K562 (cell line): ENCODE measurements at regions not wholly inside any gene's neighbourhood (a gene's known extent, or its start where the extent isn't known, plus 50 kb on each side); places are given as distances from the start of the nearest gene placed in this dataset.

Source experiments
- ATAC-seq: fragments of 200-7000 bp; cut with Tn5 transposase; 3 replicates; pipeline ENCODE4 v1.9.1; 2020; ENCODE audit warnings: moderate library complexity
- BruUV-seq: library from RNA; stranded (reverse); fragments of 400-500 nt; replicated peaks from 2 replicates; lab custom pipeline; 2021; lab: Mats Ljungman, UMichigan
- CTCF ChIA-PET: fragments of 300-600 bp; formaldehyde crosslinking; extraction: SDS; loops from one replicate; lab custom pipeline; 2021; ENCODE audit warnings: low intra/inter-chr PET ratio; lab: Yijun Ruan, JAX
- POLR2A ChIA-PET: fragments of 300-600, 350-650 bp; sonication (Branson Sonifier 250); formaldehyde crosslinking; extraction: SDS; loops from one replicate; lab custom pipeline; 2021; ENCODE audit warnings: antibody characterized with exemption, inconsistent platforms; lab: Yijun Ruan, JAX
- DNase-seq, 4 experiments: peaks; one replicate each; pipeline versions ENCODE4 v3.0.0 to v3.0.0-alpha.2; 2011 to 2018; ENCODE audit warnings: low spot score in 3 of 4, mixed read lengths in 3 of 4; ENCODE audit errors: extremely low read depth in 1 of 4
- FAIRE-seq: peaks from 2 replicates; lab custom pipeline; 2011; peaks lifted over from hg19 to GRCh38; lab: Jason Lieb, UNC
- H2AFZ ChIP-seq: 2 replicates; pipeline ENCODE4 v1.6.0; 2011; ENCODE audit warnings: low read depth, low read length, control low read depth, inconsistent platforms
- H3K27ac ChIP-seq: fragments of 200-600 bp; 3 replicates; pipeline ENCODE4 v1.8.0; 2011; ENCODE audit warnings: low read depth, mild to moderate bottlenecking, control low read depth, inconsistent platforms, low read length, moderate library complexity, mixed read lengths; ENCODE audit errors: extremely low read depth
- H3K27me3 ChIP-seq, 2 experiments: fragments of 300-600 bp in 1 of 2; 2 replicates in 1 of 2; 3 replicates in 1 of 2; pipeline versions ENCODE4 v1.6.0 to v1.8.0; 2011; ENCODE audit warnings: inconsistent platforms in 2 of 2, low read length in 2 of 2, mild to moderate bottlenecking in 1 of 2, mixed read lengths in 1 of 2, moderate library complexity in 1 of 2; ENCODE audit not compliant: control insufficient read depth in 2 of 2, insufficient read depth in 2 of 2
- H3K36me3 ChIP-seq: fragments of 300-600 bp; 3 replicates; pipeline ENCODE4 v1.8.0; 2011; ENCODE audit warnings: mild to moderate bottlenecking, low read length, inconsistent platforms; ENCODE audit not compliant: control insufficient read depth, insufficient read depth
- H3K4me1 ChIP-seq, 2 experiments: fragments of 200-600 bp in 1 of 2; replicated peaks in 1 of 2; 2 replicates in 1 of 2; 3 replicates in 1 of 2; pipeline versions ENCODE4 v1.5.1 to v1.8.0; 2011; ENCODE audit warnings: inconsistent platforms in 2 of 2, low read length in 2 of 2, mild to moderate bottlenecking in 1 of 2, mixed read lengths in 1 of 2, moderate library complexity in 1 of 2; ENCODE audit not compliant: control insufficient read depth in 2 of 2, insufficient read depth in 2 of 2
- H3K4me2 ChIP-seq: 2 replicates; pipeline ENCODE4 v1.6.1; 2011; ENCODE audit warnings: low read length, control low read depth, inconsistent platforms, mixed read lengths; ENCODE audit not compliant: insufficient read depth
- H3K4me3 ChIP-seq: fragments of 200-600 bp; sonication (generic), shearing (Covaris generic); 2 replicates; pipeline ENCODE4 v1.5.1; 2016; ENCODE audit warnings: control low read depth, inconsistent platforms
- H3K79me2 ChIP-seq: fragments of 200-600 bp; 3 replicates; pipeline ENCODE4 v1.8.0; 2011; ENCODE audit warnings: low read length, inconsistent platforms; ENCODE audit not compliant: control insufficient read depth, insufficient read depth
- H3K9ac ChIP-seq, 2 experiments: 2 replicates each; pipeline versions ENCODE4 v1.6.0 to v1.6.1; 2011; ENCODE audit warnings: low read depth in 2 of 2, low read length in 2 of 2, control low read depth in 1 of 2, inconsistent platforms in 1 of 2, mild to moderate bottlenecking in 1 of 2, mixed read lengths in 1 of 2; ENCODE audit not compliant: insufficient read depth in 1 of 2
- H3K9me1 ChIP-seq: one replicate; pipeline ENCODE4 v1.6.0; 2011; ENCODE audit warnings: inconsistent platforms, mild to moderate bottlenecking, low read length, moderate library complexity; ENCODE audit not compliant: control insufficient read depth, insufficient read depth
- H3K9me3 ChIP-seq: replicated peaks from 2 replicates; pipeline ENCODE4 v1.5.1; 2011; ENCODE audit warnings: low read depth, low read length, inconsistent platforms; ENCODE audit not compliant: control insufficient read depth, insufficient read depth
- H4K20me1 ChIP-seq: replicated peaks from 2 replicates; pipeline ENCODE4 v1.6.1; 2011; ENCODE audit warnings: low read length, inconsistent platforms, mixed read lengths; ENCODE audit not compliant: control insufficient read depth, insufficient read depth
- ARID1B ChIP-seq: fragments of 450-650 bp; IDR thresholded peaks from 2 replicates; pipeline ENCODE4 v1.6.1; 2016; ENCODE audit warnings: antibody characterized with exemption, mild to moderate bottlenecking, inconsistent platforms
- CBFA2T2 ChIP-seq: fragments of 450-650 bp; conservative IDR thresholded peaks from 2 replicates; pipeline ENCODE4 v1.6.1; 2017; ENCODE audit warnings: mild to moderate bottlenecking
- CBFA2T3 ChIP-seq: fragments of 450-650 bp; IDR thresholded peaks from 2 replicates; pipeline ENCODE4 v1.6.1; 2017
- MIER1 ChIP-seq: fragments of 450-650 bp; IDR thresholded peaks from 2 replicates; pipeline ENCODE4 v1.6.1; 2016; ENCODE audit warnings: antibody characterized with exemption, mild to moderate bottlenecking, low read depth
- PCBP2 ChIP-seq: fragments of 200-400 bp; formaldehyde crosslinking; IDR thresholded peaks from 2 replicates; pipeline ENCODE4 v1.6.1; 2018; ENCODE audit warnings: low read length, low read depth, mild to moderate bottlenecking, moderate library complexity; ENCODE audit not compliant: poor library complexity, severe bottlenecking
- PTRF ChIP-seq: fragments of 450-650 bp; IDR thresholded peaks from 2 replicates; pipeline ENCODE4 v1.6.1; 2016; ENCODE audit warnings: mild to moderate bottlenecking, missing genetic modification characterization, missing compliant biosample characterization
- PURB ChIP-seq: sonication (generic); formaldehyde crosslinking; IDR thresholded peaks from 2 replicates; pipeline ENCODE4 v1.9.0; 2021; ENCODE audit warnings: low read depth, mild to moderate bottlenecking, missing genetic modification reagents
- SPI1 ChIP-seq: IDR thresholded peaks from 2 replicates; pipeline ENCODE4 v1.6.1; 2011; ENCODE audit warnings: low read depth, low read length, control low read depth, borderline replicate concordance
- ZNF717 ChIP-seq: fragments of 250-450 bp; sonication (Bioruptor Pico); IDR thresholded peaks from 2 replicates; pipeline ENCODE4 v1.5.0; 2021
- ZSCAN29 ChIP-seq: fragments of 450-650 bp; IDR thresholded peaks from 2 replicates; pipeline ENCODE4 v1.6.1; 2017
- WGBS: fragments of 100-300 bp; shearing (Covaris generic); methylation state at CpG from one replicate; pipeline ENCODE4 v1.1.6; 2016; ENCODE audit warnings: low coverage, mixed read lengths; ENCODE audit not compliant: insufficient coverage; ENCODE audit errors: missing lambda C conversion rate; 5-methylcytosine and 5-hydroxymethylcytosine counted together
- in situ Hi-C: fragments of 300-500 bp; cut with MboI; formaldehyde crosslinking; loops from 4 replicates; pipeline ENCODE4 v1.15.0; 2018; ENCODE audit warnings: inconsistent platforms, mixed read lengths
- intact Hi-C: fragments of 100-400 bp; cut with micrococcal nuclease; formaldehyde crosslinking; loops from 2 replicates; pipeline ENCODE4 v1.14.2; 2022
- TF ChIP-seq, protein P1 (sequence below): fragments of 450-650 bp; formaldehyde crosslinking; IDR thresholded peaks from 2 replicates; pipeline ENCODE4 v1.4.0; 2022; ENCODE audit warnings: missing genetic modification characterization
- TF ChIP-seq, protein P2 (sequence below), 3 experiments: fragments of 200-800 bp in 1 of 3; sonication (Bioruptor generic) in 1 of 3; sonication (generic) in 1 of 3; formaldehyde crosslinking in 1 of 3; IDR thresholded peaks; 2 replicates each; pipeline versions ENCODE4 v1.6.1 to v1.8.0; 2016 to 2022; ENCODE audit warnings: mild to moderate bottlenecking in 2 of 3, missing compliant biosample characterization in 2 of 3, missing genetic modification characterization in 2 of 3, missing genetic modification reagents in 1 of 3
- TF ChIP-seq, protein P3 (sequence below): fragments of 250-450 bp; sonication (Bioruptor Pico); IDR thresholded peaks from 2 replicates; pipeline ENCODE4 v1.5.0; 2021

- TF ChIP-seq CBFA2T3, result no peak
- TF ChIP-seq, protein P1, sequence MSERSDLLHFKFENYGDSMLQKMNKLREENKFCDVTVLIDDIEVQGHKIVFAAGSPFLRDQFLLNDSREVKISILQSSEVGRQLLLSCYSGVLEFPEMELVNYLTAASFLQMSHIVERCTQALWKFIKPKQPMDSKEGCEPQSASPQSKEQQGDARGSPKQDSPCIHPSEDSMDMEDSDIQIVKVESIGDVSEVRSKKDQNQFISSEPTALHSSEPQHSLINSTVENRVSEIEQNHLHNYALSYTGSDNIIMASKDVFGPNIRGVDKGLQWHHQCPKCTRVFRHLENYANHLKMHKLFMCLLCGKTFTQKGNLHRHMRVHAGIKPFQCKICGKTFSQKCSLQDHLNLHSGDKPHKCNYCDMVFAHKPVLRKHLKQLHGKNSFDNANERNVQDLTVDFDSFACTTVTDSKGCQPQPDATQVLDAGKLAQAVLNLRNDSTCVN, result no peak
- no peak for TF ChIP-seq CBFA2T2
- TF ChIP-seq, protein P2, sequence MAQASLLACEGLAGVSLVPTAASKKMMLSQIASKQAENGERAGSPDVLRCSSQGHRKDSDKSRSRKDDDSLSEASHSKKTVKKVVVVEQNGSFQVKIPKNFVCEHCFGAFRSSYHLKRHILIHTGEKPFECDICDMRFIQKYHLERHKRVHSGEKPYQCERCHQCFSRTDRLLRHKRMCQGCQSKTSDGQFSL (CRISPR knock-in tag; IDR thresholded peaks at IDR 0.05), result no peak
- TF ChIP-seq, protein P2 (tag; IDR thresholded peaks at IDR 0.05), result no peak
- TF ChIP-seq, all 486 proteins: peak for 0
Measured at GRCh38 chr5:92629574-92629973, 951.4 kb downstream of the NR2F1-AS1 start (continued).

DNA sequence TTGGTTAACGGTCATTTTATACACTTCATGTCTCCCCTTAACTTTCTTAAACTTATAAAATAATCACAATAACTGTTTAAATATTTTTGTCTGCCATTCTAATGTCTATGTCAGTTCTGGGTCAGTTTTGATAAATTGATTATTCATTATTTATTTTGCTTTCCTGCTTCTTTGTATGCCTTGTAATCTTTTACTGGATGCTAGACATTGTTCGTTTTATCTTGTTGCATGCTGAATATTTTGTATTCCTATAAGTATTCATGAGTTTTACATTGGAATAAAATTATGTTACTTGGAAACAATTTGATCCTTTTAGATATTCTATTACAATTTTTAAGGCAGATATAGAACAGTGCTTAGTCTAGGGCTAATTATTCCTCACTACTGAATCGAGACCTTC lies 952.0 kb downstream of the NR2F1-AS1 start:
- Histone ChIP-seq H3K4me1 (no peaks in the 10 kb centered on the region), H3K9me3 (no peaks in the 10 kb centered on the region), H3K4me2 (no peak overlapping the region), H3K36me3 (no peaks in the 10 kb centered on the region), H3K27ac (no peak overlapping the region), H3K9ac (no peak overlapping the region), H3K9me1 (no peaks in the 10 kb centered on the region), H3K79me2 (no peaks in the 10 kb centered on the region), H3K4me3 (no peak overlapping the region), H4K20me1 (no peaks in the 10 kb centered on the region), H2AFZ (no peak overlapping the region), H3K27me3 (no peaks in the 10 kb centered on the region)
- DNase-seq, result no peak
- in situ Hi-C loops, result no loop called here
- intact Hi-C loops, result no loop called here
- ATAC-seq, result no peak
- no TSS peak for BruUV-seq
- 0% methylated on average over 3 of the region's 3 CpGs for WGBS
- ChIA-PET CTCF (no interaction called here), POLR2A (no interaction called here)
- no peak for FAIRE-seq
- TF ChIP-seq SPI1 (no peak), ZSCAN29 (no peak), PTRF (no peak), MIER1 (no peak), PCBP2 (no peak), ARID1B (no peak), ZNF717 (no peak), PURB (CRISPR knock-in tag) (no peak)
- TF ChIP-seq, protein P3, sequence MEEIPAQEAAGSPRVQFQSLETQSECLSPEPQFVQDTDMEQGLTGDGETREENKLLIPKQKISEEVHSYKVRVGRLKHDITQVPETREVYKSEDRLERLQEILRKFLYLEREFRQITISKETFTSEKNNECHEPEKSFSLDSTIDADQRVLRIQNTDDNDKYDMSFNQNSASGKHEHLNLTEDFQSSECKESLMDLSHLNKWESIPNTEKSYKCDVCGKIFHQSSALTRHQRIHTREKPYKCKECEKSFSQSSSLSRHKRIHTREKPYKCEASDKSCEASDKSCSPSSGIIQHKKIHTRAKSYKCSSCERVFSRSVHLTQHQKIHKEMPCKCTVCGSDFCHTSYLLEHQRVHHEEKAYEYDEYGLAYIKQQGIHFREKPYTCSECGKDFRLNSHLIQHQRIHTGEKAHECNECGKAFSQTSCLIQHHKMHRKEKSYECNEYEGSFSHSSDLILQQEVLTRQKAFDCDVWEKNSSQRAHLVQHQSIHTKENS (CRISPR knock-in tag), result no peak
